Stimulated activated CD4-positive, alpha-beta T cell treated with anti-CD3 and anti-CD28 coated beads, Interleukin-1b, Interleukin-23, amount 100 ng/mL, for 1 hour (primary cell): ENCODE measurements at regions not wholly inside any gene's neighbourhood (a gene's known extent, or its start where the extent isn't known, plus 50 kb on each side); places are given as distances from the start of the nearest gene placed in this dataset.
"Not testable (repeated sequence)": the region's sequence is repeated elsewhere in the genome, so short reads cannot be mapped to it uniquely, and the experiment has no call there.

Experiments
- DNase-seq, 2 donors: peaks; one replicate each; pipeline ENCODE4 v3.0.0-alpha.2; 2020; ENCODE audit warnings: low read depth in 2 of 2

GRCh38 chrX:110514509-110514908 lies 155.9 kb downstream of the RTL9 start:
- no peak for DNase-seq

- no peak for DNase-seq
Measured at GRCh38 chrX:110519501-110519900, 160.9 kb downstream of the RTL9 start.

- DNase-seq = no peak
Measured at GRCh38 chrX:110519906-110520452, 161.3 kb downstream of the RTL9 start.

GRCh38 chrX:110520652-110521051 lies 162.0 kb downstream of the RTL9 start:
- DNase-seq = not testable (repeated sequence)

GRCh38 chrX:110531873-110532580 lies 173.4 kb downstream of the RTL9 start:
- DNase-seq = no peak

GRCh38 chrX:110532581-110532931 lies 173.9 kb downstream of the RTL9 start:
- no peak for DNase-seq

GRCh38 chrX:110536816-110537215 lies 178.2 kb downstream of the RTL9 start:
- no peak for DNase-seq

GRCh38 chrX:110541266-110541665 lies 182.6 kb downstream of the RTL9 start:
- no peak for DNase-seq

- not testable (repeated sequence) for DNase-seq
Measured at GRCh38 chrX:110550854-110551253, 192.2 kb downstream of the RTL9 start.

- DNase-seq = no peak
Measured at GRCh38 chrX:110557864-110558263, 199.2 kb downstream of the RTL9 start.

GRCh38 chrX:110558406-110558805 lies 199.8 kb downstream of the RTL9 start:
- DNase-seq = no peak

- no peak for DNase-seq
Measured at GRCh38 chrX:110561034-110561433, 202.4 kb downstream of the RTL9 start.

- DNase-seq = no peak
Measured at GRCh38 chrX:110563282-110563681, 204.6 kb downstream of the RTL9 start.

- no peak for DNase-seq
Measured at GRCh38 chrX:110568441-110568840, 209.8 kb downstream of the RTL9 start.

GRCh38 chrX:110569506-110569905 lies 210.9 kb downstream of the RTL9 start:
- DNase-seq = no peak

GRCh38 chrX:110578270-110578669 lies 217.3 kb downstream of the CHRDL1 start:
- DNase-seq = no peak

GRCh38 chrX:110584083-110584482 lies 211.5 kb downstream of the CHRDL1 start:
- no peak for DNase-seq

- no peak for DNase-seq
Measured at GRCh38 chrX:110588164-110588563, 207.5 kb downstream of the CHRDL1 start.

- no peak for DNase-seq
Measured at GRCh38 chrX:110588853-110589252, 206.8 kb downstream of the CHRDL1 start.

- DNase-seq = no peak
Measured at GRCh38 chrX:110600745-110601310, 194.8 kb downstream of the CHRDL1 start.

GRCh38 chrX:110614596-110614995 lies 181.0 kb downstream of the CHRDL1 start:
- no peak for DNase-seq
